ENCODE measurements at regions not wholly inside any gene's neighbourhood (a gene's known extent, or its start where the extent isn't known, plus 50 kb on each side); places are given as distances from the start of the nearest gene placed in this dataset.

DNA sequence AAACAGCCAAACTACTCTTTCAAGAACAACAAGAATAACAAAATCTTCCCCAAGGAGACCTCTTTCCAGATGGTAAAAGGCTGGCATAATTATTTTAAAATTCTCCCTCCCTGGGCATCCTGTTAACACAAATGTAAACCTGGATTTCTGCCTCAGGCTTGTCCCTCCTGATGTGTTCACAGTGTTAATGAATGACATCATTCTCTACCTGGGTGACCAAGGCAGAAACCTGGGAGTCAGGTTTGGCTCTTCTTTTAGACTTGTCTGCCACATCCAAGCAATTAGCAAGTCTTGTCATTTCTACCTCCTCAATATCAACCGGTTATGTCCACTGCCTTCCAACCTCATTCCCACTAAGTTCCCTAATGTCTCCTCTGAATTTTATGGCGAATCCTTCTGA lies 368.7 kb upstream of the TBL1XR1 start:
- TF ChIP-seq REST (IDR thresholded peaks at IDR 0.05; ENCODE audit: insufficient read depth in 1 of 2, low read depth in 2 of 2, low read length in 2 of 2): no peak
- no peak for TF ChIP-seq TAF1 (IDR thresholded peaks at IDR 0.05; ENCODE audit: borderline replicate concordance, insufficient read depth, low read length)
- TF ChIP-seq SIN3A (IDR thresholded peaks at IDR 0.05; ENCODE audit: borderline replicate concordance, insufficient read depth, low read length): no peak

DNA sequence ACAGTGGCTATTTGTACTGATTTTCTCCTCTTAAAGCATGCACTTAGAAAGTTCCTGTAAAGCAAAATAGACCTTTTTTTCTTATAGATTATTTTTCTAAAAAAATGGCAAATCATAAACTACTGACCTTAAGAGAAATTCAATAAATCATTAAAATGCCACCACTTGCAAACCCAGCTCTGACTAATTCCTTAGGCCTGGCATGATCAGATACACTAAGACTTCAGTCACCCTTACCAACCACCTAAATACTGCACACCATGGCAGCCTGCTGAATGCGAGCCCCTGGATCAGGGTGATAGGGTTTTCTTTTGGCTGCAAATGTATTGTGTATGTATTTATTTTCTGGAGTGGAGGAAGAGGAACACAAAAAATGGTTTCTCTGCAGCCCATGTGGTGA lies 370.6 kb upstream of the TBL1XR1 start:
- TF ChIP-seq POLR2AphosphoS5 (IDR thresholded peaks at IDR 0.05; ENCODE audit: low read depth, low read length) (no peak), REST (IDR thresholded peaks at IDR 0.05; ENCODE audit: insufficient read depth in 1 of 2, low read depth in 2 of 2, low read length in 2 of 2) (no peak), FOXP2 (optimal IDR thresholded peaks at IDR 0.05; ENCODE audit: borderline replicate concordance, extremely low read depth, extremely low read length, insufficient read depth) (no peak), SIN3A (IDR thresholded peaks at IDR 0.05; ENCODE audit: borderline replicate concordance, insufficient read depth, low read length) (no peak), TAF1 (IDR thresholded peaks at IDR 0.05; ENCODE audit: borderline replicate concordance, insufficient read depth, low read length) (no peak)

DNA sequence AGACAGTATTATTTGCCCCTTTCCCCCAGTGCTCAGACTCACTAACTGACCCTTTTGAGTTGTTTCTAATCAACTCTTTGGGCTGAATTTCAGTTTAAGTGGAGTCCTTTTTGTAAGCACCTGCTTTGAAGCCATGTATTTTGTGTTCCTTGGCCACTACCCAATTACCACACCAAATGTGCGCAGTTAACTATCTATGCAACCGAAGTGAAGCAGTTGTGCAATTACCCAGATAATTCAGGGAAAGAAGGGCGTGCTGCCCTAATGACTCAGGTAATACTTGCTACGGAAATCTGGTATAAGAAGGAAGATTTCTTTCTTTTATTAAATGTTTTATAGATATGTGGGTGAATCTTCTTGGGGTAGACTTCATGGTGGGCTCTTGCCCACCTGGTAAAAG lies 371.9 kb upstream of the TBL1XR1 start:
- TF ChIP-seq REST (IDR thresholded peaks at IDR 0.05; ENCODE audit: insufficient read depth in 1 of 2, low read depth in 2 of 2, low read length in 2 of 2): no peak
- TF ChIP-seq TAF1 (IDR thresholded peaks at IDR 0.05; ENCODE audit: borderline replicate concordance, insufficient read depth, low read length): no peak
- no peak for TF ChIP-seq FOXP2 (optimal IDR thresholded peaks at IDR 0.05; ENCODE audit: borderline replicate concordance, extremely low read depth, extremely low read length, insufficient read depth)
- TF ChIP-seq SIN3A (IDR thresholded peaks at IDR 0.05; ENCODE audit: borderline replicate concordance, insufficient read depth, low read length): no peak
- no peak for TF ChIP-seq POLR2AphosphoS5 (IDR thresholded peaks at IDR 0.05; ENCODE audit: low read depth, low read length)

GRCh38 chr3:177569875-177570657 lies 372.8 kb upstream of the TBL1XR1 start:
- TF ChIP-seq SIN3A (IDR thresholded peaks at IDR 0.05; ENCODE audit: borderline replicate concordance, insufficient read depth, low read length) (no peak), POLR2AphosphoS5 (IDR thresholded peaks at IDR 0.05; ENCODE audit: low read depth, low read length) (no peak), FOXP2 (optimal IDR thresholded peaks at IDR 0.05; ENCODE audit: borderline replicate concordance, extremely low read depth, extremely low read length, insufficient read depth) (no peak), TAF1 (IDR thresholded peaks at IDR 0.05; ENCODE audit: borderline replicate concordance, insufficient read depth, low read length) (no peak), REST (IDR thresholded peaks at IDR 0.05; ENCODE audit: insufficient read depth in 1 of 2, low read depth in 2 of 2, low read length in 2 of 2) (no peak)
